Chondrocyte (in vitro differentiated cells): ENCODE measurements at regions not wholly inside any gene's neighbourhood (a gene's known extent, or its start where the extent isn't known, plus 50 kb on each side); places are given as distances from the start of the nearest gene placed in this dataset.

Experiments used
- DNase-seq: peaks from one replicate; pipeline ENCODE4 v3.0.0; 2021; ENCODE audit warnings: mixed read lengths, low spot score
- H3K27ac Mint-ChIP-seq: one replicate; pipeline ENCODE4 v1.8.0; 2021; ENCODE audit warnings: mild to moderate bottlenecking, moderate library complexity, mixed read lengths; ENCODE audit not compliant: unreplicated experiment
- H3K27me3 Mint-ChIP-seq: 2 replicates; pipeline ENCODE4 v1.8.0; 2021; ENCODE audit warnings: low read depth, mixed read lengths
- H3K36me3 Mint-ChIP-seq: 2 replicates; pipeline ENCODE4 v1.8.0; 2021; ENCODE audit warnings: low read depth, mixed read lengths
- H3K4me1 Mint-ChIP-seq: 2 replicates; pipeline ENCODE4 v1.8.0; 2021; ENCODE audit warnings: low read depth, mild to moderate bottlenecking, mixed read lengths
- H3K4me3 Mint-ChIP-seq: one replicate; pipeline ENCODE4 v1.8.0; 2021; ENCODE audit warnings: mild to moderate bottlenecking, moderate library complexity, mixed read lengths; ENCODE audit not compliant: unreplicated experiment
- H3K9me3 Mint-ChIP-seq: 2 replicates; pipeline ENCODE4 v1.8.0; 2021; ENCODE audit warnings: low read depth, mixed read lengths
- CTCF ChIP-seq: fragments of 200-600 bp; sonication (generic); IDR thresholded peaks from 2 replicates; pipeline ENCODE4 v1.5.0; 2021; ENCODE audit warnings: antibody characterized with exemption, mild to moderate bottlenecking, moderate library complexity

DNA sequence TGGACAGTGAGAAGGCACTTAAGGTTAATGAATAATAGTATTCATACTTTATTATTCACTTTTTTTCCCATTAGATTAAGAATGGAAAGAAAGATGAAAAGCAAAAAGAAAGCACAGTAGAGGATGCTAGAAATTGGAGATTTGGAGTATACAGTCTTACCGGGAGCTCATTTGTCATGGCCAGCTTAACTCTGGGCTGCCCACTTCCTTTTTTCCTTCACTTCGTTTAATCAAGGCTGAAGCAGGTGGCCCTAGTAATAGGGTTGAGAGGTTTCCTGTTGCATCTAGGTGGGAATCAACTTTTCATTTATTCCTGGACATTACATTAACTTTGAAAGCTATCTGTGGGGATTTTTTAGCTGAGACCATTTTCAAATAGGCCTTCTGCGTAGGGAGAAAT is 57.0 kb upstream of the MEGF10 start:
- Mint-ChIP-seq H3K27me3 (no peaks in the 10 kb centered on the region), H3K9me3 (no peaks in the 10 kb centered on the region), H3K4me1 (peaks cover 8% of the 10 kb centered on the region), H3K36me3 (peaks cover 5% of the 10 kb centered on the region), H3K27ac (no peak overlapping the region), H3K4me3 (no peak overlapping the region)
- DNase-seq, result no peak
- no peak for TF ChIP-seq CTCF

DNA sequence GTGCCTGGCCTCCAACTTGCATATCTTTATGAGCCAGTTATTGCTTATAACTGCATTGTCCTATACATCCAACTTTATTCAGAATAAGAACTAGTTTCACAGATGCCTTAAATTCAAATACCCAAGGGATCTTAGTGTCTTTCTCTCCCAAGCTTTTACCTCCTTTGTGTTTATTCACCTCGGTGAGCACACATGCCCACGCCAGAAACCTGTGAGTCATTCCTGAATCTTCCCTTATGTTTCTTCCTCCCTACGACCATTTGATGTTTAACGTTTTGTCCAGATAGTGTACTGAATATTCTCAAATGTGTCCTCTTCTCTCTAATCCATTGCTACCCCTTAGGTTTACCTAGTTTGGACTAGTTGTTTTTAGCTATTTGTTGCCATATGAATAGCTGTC is 55.5 kb upstream of the MEGF10 start:
- no peak for TF ChIP-seq CTCF
- H3K36me3 Mint-ChIP-seq, result peaks cover 5% of the 10 kb centered on the region
- H3K9me3 Mint-ChIP-seq, result no peaks in the 10 kb centered on the region
- DNase-seq, result no peak
- H3K27ac Mint-ChIP-seq, result no peak overlapping the region
- no peak overlapping the region for H3K4me3 Mint-ChIP-seq
- no peaks in the 10 kb centered on the region for H3K4me1 Mint-ChIP-seq
- H3K27me3 Mint-ChIP-seq, result no peaks in the 10 kb centered on the region

GRCh38 chr5:127236254-127236653 is 54.3 kb upstream of the MEGF10 start:
- no peak for DNase-seq
- Mint-ChIP-seq H3K27ac (no peak overlapping the region), H3K36me3 (peaks cover 5% of the 10 kb centered on the region), H3K4me1 (no peaks in the 10 kb centered on the region), H3K4me3 (no peak overlapping the region), H3K9me3 (no peaks in the 10 kb centered on the region), H3K27me3 (no peaks in the 10 kb centered on the region)
- no peak for TF ChIP-seq CTCF
